H7 (cell line): ENCODE measurements at regions not wholly inside any gene's neighbourhood (a gene's known extent, or its start where the extent isn't known, plus 50 kb on each side); places are given as distances from the start of the nearest gene placed in this dataset.
"Not testable (repeated sequence)": the region's sequence is repeated elsewhere in the genome, so short reads cannot be mapped to it uniquely, and the experiment has no call there.

Experiments used
- DNase-seq: peaks from one replicate; pipeline ENCODE4 v3.0.0; 2012
- H3K27me3 ChIP-seq: 2 replicates; pipeline ENCODE4 v1.6.0; 2011; ENCODE audit warnings: mild to moderate bottlenecking, low read length; ENCODE audit not compliant: control insufficient read depth, insufficient read depth
- H3K36me3 ChIP-seq: replicated peaks from 2 replicates; pipeline ENCODE4 v1.5.1; 2011; ENCODE audit warnings: low read length; ENCODE audit not compliant: control insufficient read depth, insufficient read depth
- H3K4me3 ChIP-seq: 2 replicates; pipeline ENCODE4 v1.5.1; 2011; ENCODE audit warnings: low read depth, mild to moderate bottlenecking, control low read depth, low read length, moderate library complexity; ENCODE audit not compliant: insufficient read depth

GRCh38 chr3:33982269-33982798 lies 183.9 kb downstream of the PDCD6IP start:
- Histone ChIP-seq H3K36me3 (no peaks in the 10 kb centered on the region), H3K4me3 (no peak overlapping the region), H3K27me3 (no peaks in the 10 kb centered on the region)
- DNase-seq: no peak

- H3K27me3 ChIP-seq, DNase-seq, H3K36me3 ChIP-seq, H3K4me3 ChIP-seq: not testable (repeated sequence)
Measured at GRCh38 chr3:33982949-33983348, 184.5 kb downstream of the PDCD6IP start.

GRCh38 chr3:33989229-33989628 lies 190.8 kb downstream of the PDCD6IP start:
- no peak for DNase-seq
- Histone ChIP-seq H3K4me3 (no peak overlapping the region), H3K27me3 (no peaks in the 10 kb centered on the region), H3K36me3 (no peaks in the 10 kb centered on the region)

GRCh38 chr3:33991673-33992072 lies 193.2 kb downstream of the PDCD6IP start:
- no peak for DNase-seq
- no peaks in the 10 kb centered on the region for H3K27me3 ChIP-seq
- no peaks in the 10 kb centered on the region for H3K36me3 ChIP-seq
- no peak overlapping the region for H3K4me3 ChIP-seq

- Histone ChIP-seq H3K4me3 (no peak overlapping the region), H3K36me3 (no peaks in the 10 kb centered on the region; the same call in 1 of the 2 replicates), H3K27me3 (no peaks in the 10 kb centered on the region)
- no peak for DNase-seq
Measured at GRCh38 chr3:33993631-33994030, 195.2 kb downstream of the PDCD6IP start.

GRCh38 chr3:33994568-33994967 lies 196.1 kb downstream of the PDCD6IP start:
- Histone ChIP-seq H3K36me3 (no peaks in the 10 kb centered on the region; the same call in 1 of the 2 replicates), H3K4me3 (no peak overlapping the region), H3K27me3 (no peaks in the 10 kb centered on the region)
- DNase-seq: no peak

- H3K4me3 ChIP-seq: no peak overlapping the region
- DNase-seq: no peak
- no peaks in the 10 kb centered on the region for H3K27me3 ChIP-seq
- no peaks in the 10 kb centered on the region; the same call in 1 of the 2 replicates for H3K36me3 ChIP-seq
Measured at GRCh38 chr3:34000301-34000700, 201.9 kb downstream of the PDCD6IP start.

- Histone ChIP-seq H3K4me3 (no peak overlapping the region), H3K27me3 (no peaks in the 10 kb centered on the region), H3K36me3 (no peaks in the 10 kb centered on the region; the same call in 1 of the 2 replicates)
- DNase-seq: no peak
Measured at GRCh38 chr3:34001022-34001421, 202.6 kb downstream of the PDCD6IP start.

- no peak for DNase-seq
- Histone ChIP-seq H3K27me3 (no peaks in the 10 kb centered on the region), H3K36me3 (no peaks in the 10 kb centered on the region; the same call in 1 of the 2 replicates), H3K4me3 (no peak overlapping the region)
Measured at GRCh38 chr3:34001990-34002389, 203.6 kb downstream of the PDCD6IP start.

- no peaks in the 10 kb centered on the region for H3K27me3 ChIP-seq
- no peak overlapping the region for H3K4me3 ChIP-seq
- no peaks in the 10 kb centered on the region; the same call in 1 of the 2 replicates for H3K36me3 ChIP-seq
- no peak for DNase-seq
Measured at GRCh38 chr3:34002569-34003100, 204.2 kb downstream of the PDCD6IP start.

- Histone ChIP-seq H3K27me3 (no peaks in the 10 kb centered on the region), H3K4me3 (no peak overlapping the region), H3K36me3 (no peaks in the 10 kb centered on the region)
- no peak for DNase-seq
Measured at GRCh38 chr3:34005886-34006285, 207.5 kb downstream of the PDCD6IP start.

- Histone ChIP-seq H3K27me3 (no peaks in the 10 kb centered on the region), H3K4me3 (no peak overlapping the region), H3K36me3 (no peaks in the 10 kb centered on the region)
- DNase-seq: peak; percentile 36
Measured at GRCh38 chr3:34008191-34008590, 209.8 kb downstream of the PDCD6IP start.

- peak; percentile 21 for DNase-seq
- no peaks in the 10 kb centered on the region for H3K27me3 ChIP-seq
- no peak overlapping the region for H3K4me3 ChIP-seq
- H3K36me3 ChIP-seq: no peaks in the 10 kb centered on the region
Measured at GRCh38 chr3:34008836-34009809, 210.7 kb downstream of the PDCD6IP start.

- DNase-seq: no peak
- no peak overlapping the region for H3K4me3 ChIP-seq
- H3K27me3 ChIP-seq: no peaks in the 10 kb centered on the region
- H3K36me3 ChIP-seq: no peaks in the 10 kb centered on the region
Measured at GRCh38 chr3:34011171-34012101, 213.0 kb downstream of the PDCD6IP start.
